K562 (cell line): ENCODE measurements at regions not wholly inside any gene's neighbourhood (a gene's known extent, or its start where the extent isn't known, plus 50 kb on each side); places are given as distances from the start of the nearest gene placed in this dataset.

Experiments used
- MAX ChIP-seq: sonication (generic); formaldehyde crosslinking; IDR thresholded peaks from 2 replicates; pipeline ENCODE4 v1.9.0; 2022; ENCODE audit warnings: mild to moderate bottlenecking, missing genetic modification reagents
- MITF ChIP-seq: IDR thresholded peaks from 2 replicates; pipeline ENCODE4 v1.6.1; 2014; ENCODE audit warnings: antibody characterized with exemption
- PHF20 ChIP-seq: fragments of 450-650 bp; IDR thresholded peaks from 2 replicates; pipeline ENCODE4 v1.6.1; 2018; ENCODE audit not compliant: partially characterized antibody
- PRPF4 ChIP-seq: fragments of 200-400 bp; formaldehyde crosslinking; IDR thresholded peaks from one replicate; pipeline ENCODE4 v1.6.1; 2017; ENCODE audit warnings: low read length, low read depth, mild to moderate bottlenecking; ENCODE audit not compliant: insufficient read depth, poor library complexity, severe bottlenecking
- SMC3 ChIP-seq: conservative IDR thresholded peaks from 2 replicates; pipeline ENCODE4 v1.6.1; 2011; ENCODE audit warnings: low read depth, low read length, improper control_type of control experiment; ENCODE audit not compliant: insufficient read depth
- ZNF175 ChIP-seq: fragments of 200-800 bp; sonication (Bioruptor generic); IDR thresholded peaks from 2 replicates; pipeline ENCODE4 v1.6.1; 2016; ENCODE audit warnings: low read depth, mild to moderate bottlenecking, missing genetic modification characterization, missing compliant biosample characterization
- TF ChIP-seq, protein P1 (sequence below): sonication (generic); formaldehyde crosslinking; IDR thresholded peaks from 2 replicates; pipeline ENCODE4 v1.8.1; 2023; ENCODE audit warnings: mild to moderate bottlenecking, missing genetic modification reagents, moderate library complexity
- TF ChIP-seq, protein P2 (sequence below): fragments of 450-650 bp; formaldehyde crosslinking; IDR thresholded peaks from 2 replicates; pipeline ENCODE4 v1.4.0; 2022; ENCODE audit warnings: mild to moderate bottlenecking, moderate library complexity

GRCh38 chr22:27557286-27558008, 244.1 kb downstream of the MN1 start (continued):
- TF ChIP-seq MITF (no peak), PHF20 (no peak), ZNF175 (CRISPR knock-in tag) (no peak), MAX (no peak), SMC3 (no peak), PRPF4 (no peak)
- TF ChIP-seq, protein P1, sequence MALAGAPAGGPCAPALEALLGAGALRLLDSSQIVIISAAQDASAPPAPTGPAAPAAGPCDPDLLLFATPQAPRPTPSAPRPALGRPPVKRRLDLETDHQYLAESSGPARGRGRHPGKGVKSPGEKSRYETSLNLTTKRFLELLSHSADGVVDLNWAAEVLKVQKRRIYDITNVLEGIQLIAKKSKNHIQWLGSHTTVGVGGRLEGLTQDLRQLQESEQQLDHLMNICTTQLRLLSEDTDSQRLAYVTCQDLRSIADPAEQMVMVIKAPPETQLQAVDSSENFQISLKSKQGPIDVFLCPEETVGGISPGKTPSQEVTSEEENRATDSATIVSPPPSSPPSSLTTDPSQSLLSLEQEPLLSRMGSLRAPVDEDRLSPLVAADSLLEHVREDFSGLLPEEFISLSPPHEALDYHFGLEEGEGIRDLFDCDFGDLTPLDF (CRISPR knock-in tag) = no peak
- TF ChIP-seq, protein P2, sequence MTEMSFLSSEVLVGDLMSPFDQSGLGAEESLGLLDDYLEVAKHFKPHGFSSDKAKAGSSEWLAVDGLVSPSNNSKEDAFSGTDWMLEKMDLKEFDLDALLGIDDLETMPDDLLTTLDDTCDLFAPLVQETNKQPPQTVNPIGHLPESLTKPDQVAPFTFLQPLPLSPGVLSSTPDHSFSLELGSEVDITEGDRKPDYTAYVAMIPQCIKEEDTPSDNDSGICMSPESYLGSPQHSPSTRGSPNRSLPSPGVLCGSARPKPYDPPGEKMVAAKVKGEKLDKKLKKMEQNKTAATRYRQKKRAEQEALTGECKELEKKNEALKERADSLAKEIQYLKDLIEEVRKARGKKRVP = no peak
- TF ChIP-seq, all 486 proteins: peak for 0
